NCI-H1105 treated with DMSO at 0.1 percent for 48 hours (cell line): ENCODE measurements at regions not wholly inside any gene's neighbourhood (a gene's known extent, or its start where the extent isn't known, plus 50 kb on each side); places are given as distances from the start of the nearest gene placed in this dataset.

Source experiments
- DNase-seq: peaks from one replicate; lab custom pipeline; 2025; lab: John Stamatoyannopoulos, UW

DNA sequence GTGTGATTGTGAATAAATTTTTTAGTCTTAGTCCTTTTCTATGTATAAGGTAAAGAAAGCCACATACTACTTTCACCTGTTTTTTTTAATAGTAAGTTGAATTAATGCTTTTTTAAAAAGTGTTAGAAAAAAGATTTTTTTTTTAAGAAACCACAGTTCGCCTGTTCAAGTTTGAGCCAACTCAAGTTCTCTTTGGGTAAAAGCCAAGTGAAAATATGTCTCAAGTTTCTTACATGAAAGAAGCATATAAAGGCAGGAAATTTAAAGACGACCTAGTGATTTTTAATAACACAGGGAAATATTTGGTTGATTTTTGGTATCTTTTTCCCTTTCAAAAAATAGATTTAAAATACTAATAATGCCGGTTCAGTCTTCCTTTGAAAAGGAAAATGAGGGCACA lies 369.9 kb upstream of the NR3C2 start:
- no peak for DNase-seq

DNA sequence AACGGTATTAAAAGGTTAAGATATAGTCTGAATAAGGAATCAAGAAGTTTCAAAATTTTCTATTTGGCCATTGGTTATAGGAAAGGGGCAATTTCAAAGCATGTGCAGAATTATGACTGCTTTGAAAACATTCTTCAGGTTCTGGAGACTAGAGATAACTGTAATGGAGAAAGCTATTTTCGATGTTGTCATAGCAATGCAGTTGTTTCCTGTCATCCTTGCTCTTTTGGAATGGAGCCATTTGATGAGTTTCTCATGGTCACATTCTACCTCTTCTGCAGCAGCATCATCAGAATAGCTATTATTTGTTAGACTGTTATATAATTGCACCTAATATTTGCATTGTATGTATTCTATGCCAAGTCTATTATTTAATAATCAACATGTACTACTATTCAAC lies 368.2 kb upstream of the NR3C2 start:
- DNase-seq: no peak

DNA sequence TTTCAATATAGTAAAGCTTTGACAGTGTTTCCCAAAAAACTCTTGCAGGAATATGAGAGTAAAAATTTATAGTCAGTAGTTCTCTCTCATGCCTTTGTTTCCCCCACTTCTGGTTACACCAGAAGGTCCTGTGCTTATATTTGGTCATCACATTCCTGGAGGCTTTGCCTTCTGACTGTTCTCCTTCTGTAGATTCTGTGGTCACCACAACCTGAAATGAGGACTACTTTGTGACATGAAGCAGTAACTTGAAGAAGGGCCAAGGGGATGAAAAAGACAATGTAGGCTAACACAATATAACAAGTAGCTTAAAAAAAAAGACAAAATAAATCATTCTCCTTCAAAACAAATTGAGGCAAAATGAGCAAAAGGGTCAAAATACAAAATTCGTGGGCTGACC lies 366.2 kb upstream of the NR3C2 start:
- DNase-seq: no peak

DNA sequence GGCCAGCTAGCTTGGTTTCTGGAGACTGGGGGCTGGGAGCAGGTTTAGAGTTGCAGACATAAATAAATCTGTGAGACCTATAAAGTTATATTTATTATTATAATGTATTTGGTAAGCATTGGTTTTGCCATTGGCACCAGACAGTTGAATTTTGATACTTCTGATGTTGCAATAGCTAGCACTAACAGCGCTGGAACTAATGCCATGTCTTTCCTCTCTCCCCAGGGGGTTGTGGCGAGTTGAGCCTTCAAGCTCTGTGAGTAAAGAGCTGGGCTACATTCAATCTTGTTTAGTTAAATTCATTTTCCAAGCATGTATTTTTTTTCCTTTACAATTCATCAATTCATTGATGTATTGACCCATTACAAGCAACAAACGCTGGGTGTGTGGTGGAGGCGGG lies 358.7 kb upstream of the NR3C2 start:
- DNase-seq: no peak

DNA sequence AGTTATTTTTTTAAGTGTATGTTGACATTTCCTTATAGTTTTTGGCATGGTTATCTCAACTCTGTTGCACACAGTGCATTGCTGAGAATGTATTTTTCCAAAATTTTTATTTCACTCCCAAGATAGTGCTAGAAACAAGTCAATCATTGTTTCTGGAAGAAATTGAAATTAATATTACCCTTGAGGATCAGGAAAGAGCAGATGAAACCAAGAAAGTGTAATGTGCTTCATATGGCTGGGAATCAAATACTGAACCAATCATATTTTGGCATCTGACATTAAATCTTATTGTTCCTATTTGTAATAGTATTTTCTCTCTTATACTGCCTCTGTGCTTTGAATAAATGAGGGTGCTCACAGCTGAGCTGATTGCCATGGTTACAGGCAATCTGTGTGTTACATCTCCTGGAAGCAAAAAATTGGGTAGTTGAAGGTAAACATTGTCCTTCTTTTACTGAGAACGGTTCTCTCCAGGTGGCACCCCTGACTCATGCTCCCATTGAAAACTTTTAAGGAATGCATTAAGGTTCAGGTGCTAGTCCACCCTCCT lies 358.2 kb upstream of the NR3C2 start:
- DNase-seq: no peak

DNA sequence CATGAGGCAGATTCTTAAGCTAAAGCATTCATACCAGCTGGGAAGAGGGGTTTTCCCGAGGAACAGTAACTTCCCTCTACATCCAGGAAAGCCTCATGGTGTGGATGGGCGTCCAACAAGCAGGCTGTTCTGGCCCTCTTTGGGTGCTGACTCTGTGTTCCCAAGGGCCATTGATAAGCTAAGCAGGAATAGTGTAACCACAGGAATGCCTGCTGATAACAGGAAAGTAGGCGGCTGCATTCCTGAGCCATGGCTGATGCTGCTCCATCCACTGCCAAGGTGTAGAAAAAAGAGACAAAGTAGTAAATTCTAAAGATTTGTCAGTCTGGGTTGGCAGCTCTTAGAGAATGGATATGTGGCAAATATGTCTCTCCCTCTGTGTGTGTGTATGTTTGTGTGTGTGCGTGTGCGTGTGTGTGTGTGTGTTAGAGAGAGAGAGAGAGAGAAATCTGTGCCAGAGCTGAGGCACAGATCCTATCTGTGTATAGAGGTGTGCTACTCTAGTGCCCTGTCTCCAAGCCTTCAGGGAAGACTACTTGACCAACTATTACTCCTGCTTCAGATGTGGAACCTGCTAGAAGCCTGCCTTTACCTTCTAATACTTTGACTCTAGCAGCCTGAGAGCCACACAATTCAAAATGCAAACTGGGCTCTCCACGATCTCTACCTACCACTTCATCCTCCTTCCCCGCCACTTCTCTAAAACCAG lies 353.1 kb upstream of the NR3C2 start:
- DNase-seq: no peak

DNA sequence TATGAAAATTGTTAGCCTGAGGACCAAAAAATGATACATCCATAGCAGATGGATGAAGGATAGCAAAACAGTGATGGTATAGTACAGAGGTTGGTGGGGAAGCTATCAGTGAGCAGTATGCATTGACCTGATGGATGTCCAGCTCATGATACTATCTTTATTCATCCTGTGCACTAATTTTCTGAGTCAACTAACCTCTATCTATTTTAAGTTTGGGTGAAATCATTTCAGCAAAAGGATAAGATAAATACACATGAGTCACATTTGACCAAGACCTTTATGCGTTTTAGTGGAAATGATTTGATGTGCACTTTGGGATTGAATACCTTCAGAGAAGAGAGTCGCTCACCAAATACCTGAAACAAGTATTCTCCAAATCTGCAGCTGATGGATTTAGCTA lies 351.0 kb upstream of the NR3C2 start:
- DNase-seq: no peak

DNA sequence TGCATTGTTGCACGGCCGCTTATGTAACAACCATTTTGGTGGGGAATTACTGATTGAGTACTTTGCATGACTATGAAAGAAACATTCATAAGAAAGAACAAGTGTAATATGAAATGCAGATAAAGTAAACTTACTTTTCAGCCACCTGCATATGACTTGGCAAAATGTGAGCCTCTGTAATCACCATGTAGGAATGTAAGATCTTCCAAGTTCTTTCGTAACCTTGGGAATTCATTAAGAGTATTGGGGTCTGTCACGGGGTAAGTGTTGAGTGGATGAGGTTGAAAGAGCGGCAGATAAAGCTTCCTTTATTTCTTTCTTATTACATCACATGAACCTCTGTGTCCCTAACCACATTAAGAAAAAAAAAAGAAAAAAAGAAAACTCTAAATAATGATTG lies 348.5 kb upstream of the NR3C2 start:
- DNase-seq: no peak

DNA sequence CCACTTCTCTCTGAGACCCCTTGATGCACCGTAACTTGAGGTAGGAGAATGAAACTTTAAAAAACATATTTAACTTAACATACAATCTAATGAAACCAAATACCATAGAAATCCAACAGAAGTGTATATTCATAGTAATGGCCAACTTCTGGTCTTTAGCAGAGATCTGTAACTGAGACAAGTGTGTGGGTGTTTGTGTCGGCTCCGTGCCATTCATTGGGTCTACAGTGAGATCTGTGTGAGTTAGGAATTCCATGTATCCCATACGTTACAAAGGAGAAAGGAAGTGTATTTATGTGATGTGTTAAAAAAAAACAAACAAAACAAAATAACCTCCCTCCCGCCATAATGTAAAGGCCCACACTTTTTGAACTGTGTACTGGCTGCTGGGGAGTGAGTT lies 348.0 kb upstream of the NR3C2 start:
- DNase-seq: no peak

DNA sequence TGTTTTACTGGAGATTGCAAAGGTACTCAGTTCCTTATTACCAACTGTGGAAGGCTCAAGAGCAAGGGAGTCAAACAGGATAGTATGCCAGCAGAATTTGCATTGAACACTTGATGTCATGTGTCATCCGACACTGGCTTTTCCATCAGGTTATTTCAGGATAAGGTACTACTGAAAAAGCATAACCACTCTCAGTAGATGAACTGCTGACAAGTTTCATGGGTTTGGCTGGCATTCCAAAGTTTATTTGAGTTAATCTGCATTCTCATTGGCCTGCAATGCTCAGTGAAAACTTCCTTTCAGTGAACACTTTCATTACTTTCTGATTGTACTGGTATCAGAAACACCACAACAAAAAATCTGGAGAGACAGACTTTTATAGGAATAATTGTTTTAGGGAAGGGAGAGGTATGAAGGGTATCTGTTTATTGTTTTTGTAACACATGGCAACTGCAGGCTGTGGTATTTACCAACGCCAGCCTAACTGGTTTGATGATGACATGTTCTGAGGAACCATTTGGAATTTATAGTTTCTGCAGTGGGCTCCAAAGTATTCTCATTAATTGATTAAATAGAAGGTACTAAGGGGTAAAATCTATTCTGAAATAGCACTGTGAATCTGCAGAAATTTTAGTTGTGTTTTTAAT lies 345.7 kb upstream of the NR3C2 start:
- no peak for DNase-seq

DNA sequence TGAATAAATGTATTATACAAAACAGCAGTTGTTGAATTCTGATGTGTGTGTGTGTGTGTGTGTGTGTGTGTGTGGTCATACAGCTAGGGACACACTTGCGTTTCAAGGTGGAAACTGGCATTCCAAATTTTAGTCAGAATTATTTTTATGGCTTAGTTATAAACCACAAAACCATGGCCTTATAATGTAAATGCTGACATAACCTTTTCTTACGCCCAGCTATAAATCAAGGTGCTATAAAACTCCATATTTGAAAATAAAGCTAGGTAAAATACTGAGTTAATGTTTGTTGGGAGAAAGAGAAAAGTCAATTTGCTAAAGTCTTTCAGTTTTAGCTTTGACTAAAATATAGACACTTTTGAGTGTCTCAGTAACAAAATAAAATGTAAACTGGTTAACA lies 345.1 kb upstream of the NR3C2 start:
- no peak for DNase-seq

DNA sequence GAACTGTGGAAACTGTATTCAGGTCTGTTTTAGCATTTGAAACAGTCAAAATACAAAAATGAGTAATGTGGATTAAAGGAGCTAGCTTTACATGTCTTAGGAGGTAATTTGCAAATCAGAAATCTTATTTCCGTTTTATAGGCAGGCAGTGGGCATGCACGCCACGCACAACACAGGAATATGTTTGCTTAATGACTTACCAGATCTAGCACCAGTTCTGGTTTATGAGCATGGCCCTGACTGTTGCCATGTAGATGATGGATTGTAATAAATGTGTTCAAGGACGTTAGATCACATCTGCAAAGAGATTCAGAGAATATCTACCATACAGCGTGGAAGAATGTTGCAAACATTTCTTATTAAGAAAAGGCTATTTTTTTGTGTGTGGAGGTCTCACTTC lies 344.5 kb upstream of the NR3C2 start:
- no peak for DNase-seq

DNA sequence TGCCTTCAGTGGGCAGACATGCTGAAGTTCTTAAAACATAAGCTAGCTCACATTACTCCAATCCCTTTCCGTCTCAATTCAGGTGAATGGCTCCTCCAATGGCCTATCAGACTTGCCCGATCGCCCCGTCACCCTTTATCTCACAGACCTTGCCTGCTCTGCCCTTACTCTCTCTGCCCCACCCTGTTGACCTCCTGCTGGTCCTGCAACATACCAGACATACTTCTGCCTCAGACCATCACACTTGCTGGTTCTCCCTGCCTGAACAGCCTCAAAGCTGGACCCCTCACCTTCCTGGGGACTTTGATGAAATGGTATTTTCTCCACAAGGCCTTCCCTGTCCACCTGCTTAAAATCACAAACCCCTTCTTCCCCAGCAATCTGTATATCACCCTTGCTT lies 340.1 kb upstream of the NR3C2 start:
- DNase-seq: no peak

DNA sequence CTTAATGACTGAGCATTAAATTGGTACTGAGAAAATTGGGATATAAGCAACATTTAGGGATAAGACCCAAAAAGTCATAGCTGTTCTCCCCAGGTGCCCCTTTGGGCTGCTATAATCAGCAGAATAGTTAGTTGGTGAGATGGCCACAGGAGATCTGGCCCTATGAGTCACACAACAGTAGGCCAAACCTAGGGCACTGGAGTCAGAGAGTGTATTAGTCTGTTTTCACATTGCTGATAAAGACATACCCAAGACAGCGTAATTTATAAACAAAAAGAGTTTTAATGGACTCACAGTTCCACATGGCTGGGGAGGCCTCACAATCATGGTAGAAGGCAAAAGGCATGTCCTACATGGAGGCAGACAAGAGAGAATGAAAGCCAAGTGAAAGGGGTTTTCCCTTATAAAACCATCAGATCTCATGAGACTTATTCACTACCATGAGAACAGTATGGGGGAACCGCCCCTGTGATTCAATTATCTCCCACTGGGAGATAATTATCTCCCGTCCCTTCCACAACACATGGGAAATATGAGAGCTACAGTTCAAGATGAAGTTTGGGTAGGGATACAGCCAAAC lies 338.3 kb upstream of the NR3C2 start:
- no peak for DNase-seq

DNA sequence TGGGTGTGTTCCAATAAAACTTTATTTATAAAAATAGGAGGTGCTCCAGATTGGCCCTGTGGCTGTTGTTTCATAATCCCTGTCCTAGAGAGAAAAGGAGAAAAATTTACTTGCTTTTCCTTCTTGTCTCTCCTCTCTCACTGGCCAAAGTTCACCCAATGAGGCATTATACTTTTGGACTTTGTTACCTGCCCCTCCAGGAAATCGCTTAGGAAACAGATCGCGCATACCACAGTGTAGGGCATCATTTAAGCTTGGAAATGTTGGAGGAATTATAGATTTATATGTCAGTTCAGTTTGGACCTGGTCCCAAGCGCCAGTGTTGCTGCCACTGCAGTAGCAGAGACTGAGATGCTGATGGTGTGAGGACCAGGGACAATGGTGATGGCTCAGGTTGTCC lies 337.6 kb upstream of the NR3C2 start:
- DNase-seq: no peak

DNA sequence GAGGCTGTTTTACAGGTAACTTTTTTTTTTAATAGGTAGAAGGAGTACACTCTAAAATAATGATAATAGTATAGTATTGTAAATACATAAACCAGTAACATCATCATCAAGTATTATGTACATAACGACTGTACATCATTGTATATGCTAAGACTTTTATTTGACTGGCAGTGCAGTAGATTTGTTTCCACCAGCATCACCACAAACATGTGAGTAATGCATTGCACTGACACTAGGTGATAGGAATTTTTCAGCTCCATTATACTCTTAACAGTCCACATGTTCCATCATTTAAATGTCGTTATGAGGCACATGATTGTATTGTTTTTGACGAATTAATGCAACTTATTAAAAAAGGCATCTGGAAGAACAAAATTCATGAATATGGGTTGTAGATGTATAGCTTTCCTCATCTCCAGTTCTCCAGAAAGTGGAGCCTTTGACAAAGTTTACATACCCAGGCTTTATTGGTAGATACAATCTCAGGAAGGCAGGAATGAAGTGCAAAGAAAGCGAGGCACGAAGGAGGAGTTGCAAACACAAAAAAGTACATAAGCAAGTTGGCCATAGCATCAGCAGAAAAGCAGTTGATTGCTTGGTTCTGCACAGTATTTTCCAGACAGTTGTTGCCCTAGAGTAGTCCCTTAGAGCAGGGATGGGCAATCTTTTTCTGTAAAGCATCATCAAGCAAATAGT lies 336.9 kb upstream of the NR3C2 start:
- no peak for DNase-seq

DNA sequence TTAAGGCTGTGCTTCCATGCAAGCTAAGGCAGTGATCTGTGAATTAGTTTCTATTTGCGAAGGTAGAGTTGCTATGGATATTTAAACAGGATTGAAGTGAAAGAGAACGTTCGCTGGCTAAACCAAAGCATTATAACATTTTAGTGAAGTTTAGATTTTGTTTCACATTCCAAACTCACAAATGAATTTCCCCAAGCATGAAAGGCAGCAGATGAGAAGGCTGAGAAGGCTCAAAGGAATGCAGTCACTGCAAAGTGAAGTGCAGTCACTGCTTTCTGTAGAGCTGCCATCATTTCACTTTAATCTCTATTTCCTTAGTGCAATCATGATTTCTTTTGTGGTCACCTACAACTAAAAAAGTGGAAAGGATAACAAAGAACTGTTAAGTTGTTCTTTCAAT lies 334.7 kb upstream of the NR3C2 start:
- no peak for DNase-seq

DNA sequence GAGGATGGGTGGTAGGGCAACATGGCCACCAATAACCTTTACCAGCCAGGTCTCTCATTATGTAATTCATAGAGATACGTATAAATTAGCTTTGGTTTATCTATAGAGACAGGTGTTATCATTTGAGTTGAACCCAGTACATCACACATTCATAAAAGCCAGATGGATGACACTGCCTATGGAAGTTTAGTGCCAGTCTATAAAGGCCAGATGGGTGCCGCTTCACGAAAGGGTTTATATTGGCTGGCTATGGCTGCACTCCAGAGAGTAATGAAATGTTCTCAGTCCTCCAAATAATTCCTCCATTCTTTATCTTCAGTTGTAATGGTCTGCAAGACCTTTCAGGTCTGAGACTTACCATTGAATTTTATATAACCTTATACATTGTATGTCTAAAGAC lies 331.9 kb upstream of the NR3C2 start:
- DNase-seq: no peak

DNA sequence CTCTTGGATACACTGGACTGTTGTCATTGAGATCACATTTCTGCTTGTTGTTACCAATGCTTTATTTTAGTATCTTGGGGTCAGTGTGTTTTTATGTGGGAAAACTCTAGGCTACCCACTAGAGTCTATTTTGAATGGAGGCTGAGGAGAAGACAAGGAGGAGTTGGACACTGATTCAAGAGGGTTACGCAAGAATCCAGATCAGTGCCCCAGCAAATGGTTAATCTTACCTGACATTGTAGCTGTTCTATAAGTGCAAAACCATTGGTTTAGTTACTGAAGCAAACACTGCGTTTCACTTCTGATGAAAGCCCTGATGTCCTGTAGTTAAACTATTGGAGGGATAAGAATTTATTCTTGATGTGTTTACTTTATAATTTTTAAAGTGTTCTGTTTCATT lies 331.1 kb upstream of the NR3C2 start:
- no peak for DNase-seq

DNA sequence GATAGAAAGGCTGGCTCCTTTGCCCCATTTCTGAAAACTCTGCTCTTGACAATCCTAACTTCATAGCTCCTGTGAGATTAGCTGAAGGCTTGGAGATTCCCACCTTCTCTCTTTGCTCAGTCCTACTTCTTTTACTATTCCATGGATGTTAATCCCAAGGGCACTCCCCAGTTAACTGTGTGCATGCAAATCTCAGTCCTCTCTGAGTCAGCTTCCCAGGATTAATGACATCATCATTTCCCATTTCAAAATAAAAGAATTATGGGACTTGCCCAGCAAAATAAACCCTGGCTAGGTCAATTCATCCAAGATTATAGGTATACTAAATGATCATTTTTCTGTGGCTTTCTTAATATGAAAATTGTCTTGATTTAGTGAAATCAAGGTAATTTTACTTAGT lies 328.6 kb upstream of the NR3C2 start:
- no peak for DNase-seq

DNA sequence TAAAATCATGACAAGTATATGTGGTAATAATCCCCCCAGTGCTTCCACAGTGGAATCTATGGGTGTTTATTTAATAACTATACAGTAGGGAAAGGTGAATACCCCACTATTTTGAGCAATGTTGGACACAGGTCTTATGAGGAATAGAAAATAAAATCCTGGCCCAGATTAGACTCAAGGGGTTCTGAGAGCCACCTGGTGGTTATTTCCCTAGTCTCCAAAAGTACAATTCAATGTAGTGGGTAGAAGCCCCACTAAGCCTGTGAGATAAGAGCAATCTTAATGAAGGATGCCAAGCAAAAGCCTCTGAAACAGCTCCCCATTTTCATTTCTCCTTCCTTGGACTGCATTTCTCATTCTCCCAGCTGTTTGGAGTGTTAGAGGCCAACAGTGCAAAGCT lies 328.2 kb upstream of the NR3C2 start:
- DNase-seq: no peak

DNA sequence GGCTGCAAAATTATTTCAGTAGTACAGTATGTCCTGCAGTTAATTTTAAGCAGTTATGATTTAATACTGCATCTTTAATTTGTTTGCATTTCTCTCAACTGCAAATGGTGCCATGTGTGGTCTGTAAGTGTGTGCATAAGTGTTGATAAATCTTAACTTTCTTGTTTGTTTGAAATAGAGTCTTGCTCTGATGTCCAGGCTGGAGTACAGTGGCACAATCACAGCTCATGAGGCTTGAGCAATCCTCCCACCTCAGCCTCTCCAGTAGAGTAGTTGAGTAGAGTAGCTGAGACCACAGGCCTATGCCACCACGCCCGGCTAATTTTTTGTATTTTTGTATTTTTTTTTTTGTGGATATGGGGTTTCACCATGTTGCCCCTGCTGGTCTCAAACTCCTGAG lies 322.5 kb upstream of the NR3C2 start:
- no peak for DNase-seq

DNA sequence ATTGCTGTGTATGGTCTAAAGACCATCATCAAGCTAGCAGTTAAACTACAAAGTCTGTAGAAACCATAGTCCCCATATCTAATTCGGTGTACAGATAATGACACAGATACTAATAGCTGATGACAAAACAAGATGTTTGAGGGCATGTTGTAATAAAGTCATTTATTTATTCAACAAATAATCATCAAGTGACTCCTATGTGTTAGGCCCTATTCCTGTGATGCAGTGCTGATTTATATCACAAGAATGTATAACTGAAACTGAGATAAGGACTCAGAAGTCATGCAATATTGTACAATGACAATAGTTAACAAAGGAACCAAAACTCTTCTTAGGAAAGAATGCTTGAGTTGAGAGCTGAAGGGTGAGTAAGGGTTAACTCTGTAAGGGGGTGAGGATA lies 315.0 kb upstream of the NR3C2 start:
- no peak for DNase-seq
